ENCODE measurements at regions not wholly inside any gene's neighbourhood (a gene's known extent, or its start where the extent isn't known, plus 50 kb on each side); places are given as distances from the start of the nearest gene placed in this dataset.

- Mint-ChIP-seq H3K36me3 (no peaks in the 10 kb centered on the region), H3K4me3 (no peak overlapping the region), H3K9me3 (no peaks in the 10 kb centered on the region), H3K4me1 (no peaks in the 10 kb centered on the region), H3K27me3 (peaks cover 0 to 6% (median 0%) of the 10 kb centered on the region in 5 donors), H3K27ac (no peak overlapping the region)
- DNase-seq: no peak
- POLR2A ChIA-PET: no interaction called here
- no peak for ATAC-seq
Measured at GRCh38 chr16:80079072-80079471, 461.7 kb upstream of the DYNLRB2 start.

GRCh38 chr16:80077696-80078095 lies 463.1 kb upstream of the DYNLRB2 start:
- no peak for DNase-seq
- POLR2A ChIA-PET: interaction anchor here (0.5 kb wide), 1 partner anchor 1310 kb away, joined by 5 read pairs; no protein-coding TSS in a partner anchor
- Mint-ChIP-seq H3K9me3 (no peaks in the 10 kb centered on the region), H3K27me3 (peaks cover 0 to 6% (median 0%) of the 10 kb centered on the region in 5 donors), H3K36me3 (no peaks in the 10 kb centered on the region), H3K4me1 (no peaks in the 10 kb centered on the region), H3K4me3 (no peak overlapping the region), H3K27ac (no peak overlapping the region)
- no peak for ATAC-seq

GRCh38 chr16:80074329-80074728 lies 466.5 kb upstream of the DYNLRB2 start:
- DNase-seq: no peak
- H3K36me3 Mint-ChIP-seq: no peaks in the 10 kb centered on the region
- no peak for ATAC-seq
- peaks cover 0 to 4% (median 0%) of the 10 kb centered on the region in 9 donors for H3K9me3 Mint-ChIP-seq
- no peaks in the 10 kb centered on the region for H3K4me1 Mint-ChIP-seq
- H3K27ac Mint-ChIP-seq: no peak overlapping the region
- no peak overlapping the region for H3K4me3 Mint-ChIP-seq
- peaks cover 0 to 11% (median 2%) of the 10 kb centered on the region in 5 donors for H3K27me3 Mint-ChIP-seq
- POLR2A ChIA-PET: no interaction called here

GRCh38 chr16:80071964-80072456 lies 468.8 kb upstream of the DYNLRB2 start:
- POLR2A ChIA-PET: no interaction called here
- Mint-ChIP-seq H3K27ac (no peak overlapping the region), H3K27me3 (peaks cover 0 to 8% (median 2%) of the 10 kb centered on the region in 5 donors), H3K9me3 (peaks cover 0 to 4% (median 0%) of the 10 kb centered on the region in 9 donors), H3K36me3 (no peaks in the 10 kb centered on the region), H3K4me3 (no peak overlapping the region), H3K4me1 (no peaks in the 10 kb centered on the region)
- no peak for ATAC-seq
- no peak for DNase-seq

- POLR2A ChIA-PET: no interaction called here
- no peaks in the 10 kb centered on the region for H3K36me3 Mint-ChIP-seq
- peaks cover 0 to 5% (median 0%) of the 10 kb centered on the region in 5 donors for H3K27me3 Mint-ChIP-seq
- H3K4me3 Mint-ChIP-seq: no peak overlapping the region
- H3K27ac Mint-ChIP-seq: no peak overlapping the region
- DNase-seq (no peak), ATAC-seq (no peak)
- H3K4me1 Mint-ChIP-seq: no peaks in the 10 kb centered on the region
- H3K9me3 Mint-ChIP-seq: peaks cover 0 to 4% (median 0%) of the 10 kb centered on the region in 9 donors
Measured at GRCh38 chr16:80066805-80067580, 466.5 kb upstream of the MAF start.

- Mint-ChIP-seq H3K4me1 (no peaks in the 10 kb centered on the region), H3K36me3 (no peaks in the 10 kb centered on the region), H3K9me3 (peaks cover 0 to 4% (median 0%) of the 10 kb centered on the region in 9 donors), H3K27ac (no peak overlapping the region), H3K4me3 (no peak overlapping the region), H3K27me3 (peaks cover 0 to 3% (median 0%) of the 10 kb centered on the region in 5 donors)
- POLR2A ChIA-PET: no interaction called here
- ATAC-seq (no peak), DNase-seq (no peak)
Measured at GRCh38 chr16:80065541-80065940, 465.0 kb upstream of the MAF start.

GRCh38 chr16:80063713-80064069 lies 463.2 kb upstream of the MAF start:
- ATAC-seq: no peak
- Mint-ChIP-seq H3K9me3 (no peaks in the 10 kb centered on the region), H3K27ac (no peak overlapping the region), H3K27me3 (peaks cover 0 to 3% (median 0%) of the 10 kb centered on the region in 5 donors), H3K36me3 (no peaks in the 10 kb centered on the region), H3K4me3 (no peak overlapping the region), H3K4me1 (no peaks in the 10 kb centered on the region)
- POLR2A ChIA-PET: no interaction called here
- no peak for DNase-seq

GRCh38 chr16:80063031-80063712 lies 462.6 kb upstream of the MAF start:
- Mint-ChIP-seq H3K36me3 (no peaks in the 10 kb centered on the region), H3K9me3 (no peaks in the 10 kb centered on the region), H3K27ac (no peak overlapping the region), H3K4me1 (no peaks in the 10 kb centered on the region), H3K4me3 (no peak overlapping the region), H3K27me3 (peaks cover 0 to 3% (median 0%) of the 10 kb centered on the region in 5 donors)
- POLR2A ChIA-PET: no interaction called here
- DNase-seq (no peak), ATAC-seq (no peak)

GRCh38 chr16:80062361-80063030 lies 462.0 kb upstream of the MAF start:
- Mint-ChIP-seq H3K36me3 (no peaks in the 10 kb centered on the region), H3K27me3 (peaks cover 0 to 3% (median 0%) of the 10 kb centered on the region in 5 donors), H3K9me3 (no peaks in the 10 kb centered on the region), H3K4me3 (no peak overlapping the region), H3K27ac (no peak overlapping the region), H3K4me1 (no peaks in the 10 kb centered on the region)
- DNase-seq (no peak), ATAC-seq (no peak)
- POLR2A ChIA-PET: no interaction called here

GRCh38 chr16:80060470-80060869 lies 459.9 kb upstream of the MAF start:
- Mint-ChIP-seq H3K27ac (no peak overlapping the region), H3K9me3 (no peaks in the 10 kb centered on the region), H3K36me3 (no peaks in the 10 kb centered on the region), H3K4me3 (no peak overlapping the region), H3K4me1 (no peaks in the 10 kb centered on the region), H3K27me3 (peaks cover 0 to 3% (median 0%) of the 10 kb centered on the region in 5 donors)
- ATAC-seq (no peak), DNase-seq (no peak)
- POLR2A ChIA-PET: no interaction called here

GRCh38 chr16:80059836-80060235 lies 459.3 kb upstream of the MAF start:
- Mint-ChIP-seq H3K27me3 (peaks cover 0 to 3% (median 1%) of the 10 kb centered on the region in 5 donors), H3K4me3 (no peak overlapping the region), H3K27ac (no peak overlapping the region), H3K4me1 (no peaks in the 10 kb centered on the region), H3K36me3 (no peaks in the 10 kb centered on the region), H3K9me3 (no peaks in the 10 kb centered on the region)
- POLR2A ChIA-PET: no interaction called here
- DNase-seq: no peak
- no peak for ATAC-seq

- no peak overlapping the region for H3K27ac Mint-ChIP-seq
- no peak overlapping the region for H3K4me3 Mint-ChIP-seq
- H3K9me3 Mint-ChIP-seq: no peaks in the 10 kb centered on the region
- no peak for ATAC-seq
- no peaks in the 10 kb centered on the region for H3K4me1 Mint-ChIP-seq
- H3K36me3 Mint-ChIP-seq: no peaks in the 10 kb centered on the region
- H3K27me3 Mint-ChIP-seq: peaks cover 0 to 8% (median 1%) of the 10 kb centered on the region in 5 donors
- POLR2A ChIA-PET: no interaction called here
- DNase-seq: no peak
Measured at GRCh38 chr16:80058214-80058613, 457.7 kb upstream of the MAF start.

- ATAC-seq (no peak), DNase-seq (no peak)
- no peak overlapping the region for H3K4me3 Mint-ChIP-seq
- H3K27ac Mint-ChIP-seq: no peak overlapping the region
- H3K4me1 Mint-ChIP-seq: no peaks in the 10 kb centered on the region
- peaks cover 0 to 9% (median 0%) of the 10 kb centered on the region in 5 donors for H3K27me3 Mint-ChIP-seq
- H3K36me3 Mint-ChIP-seq: no peaks in the 10 kb centered on the region
- POLR2A ChIA-PET: no interaction called here
- H3K9me3 Mint-ChIP-seq: no peaks in the 10 kb centered on the region
Measured at GRCh38 chr16:80056324-80056723, 455.8 kb upstream of the MAF start.

All from naive thymus-derived CD8-positive, alpha-beta T cell (primary cell).